ENCODE measurements at regions not wholly inside any gene's neighbourhood (a gene's known extent, or its start where the extent isn't known, plus 50 kb on each side); places are given as distances from the start of the nearest gene placed in this dataset.

- DNase-seq (ENCODE audit: low spot score) = no peak
- H3K36me3 Mint-ChIP-seq = no peaks in the 10 kb centered on the region
- no peak overlapping the region for H3K4me3 Mint-ChIP-seq
These were observed 230.8 kb upstream of the AGTR2 start for GRCh38 chrX:115939636-115940160.

GRCh38 chrX:115940348-115940747, 230.2 kb upstream of the AGTR2 start:
- peaks cover 0 to 3% of the 10 kb centered on the region in 2 donors for H3K27me3 Mint-ChIP-seq
- DNase-seq (ENCODE audit: low spot score) = no peak
- ATAC-seq = no peak
- no peaks in the 10 kb centered on the region for H3K36me3 Mint-ChIP-seq
- no peaks in the 10 kb centered on the region for H3K4me1 Mint-ChIP-seq (ENCODE audit: low read depth in 2 of 2)
- peak overlapping the region in 1 of 2 donors; percentile 9 for H3K27ac Mint-ChIP-seq
- peaks cover 5% of the 10 kb centered on the region for H3K9me3 Mint-ChIP-seq
- no peak overlapping the region for H3K4me3 Mint-ChIP-seq

More at GRCh38 chrX:115939636-115940160, 230.8 kb upstream of the AGTR2 start:
- ATAC-seq = no peak
- Mint-ChIP-seq H3K27me3 (peaks cover 0 to 3% of the 10 kb centered on the region in 2 donors), H3K4me1 (ENCODE audit: low read depth in 2 of 2) (no peaks in the 10 kb centered on the region), H3K27ac (no peak overlapping the region), H3K9me3 (peaks cover 5% of the 10 kb centered on the region)

GRCh38 chrX:115940888-115941332, 229.6 kb upstream of the AGTR2 start:
- Mint-ChIP-seq H3K4me3 (no peak overlapping the region), H3K27ac (peak overlapping the region in 1 of 2 donors; percentile 9), H3K9me3 (peaks cover 5% of the 10 kb centered on the region), H3K36me3 (no peaks in the 10 kb centered on the region), H3K27me3 (peaks cover 0 to 3% of the 10 kb centered on the region in 2 donors), H3K4me1 (ENCODE audit: low read depth in 2 of 2) (no peaks in the 10 kb centered on the region)
- DNase-seq (ENCODE audit: low spot score) = no peak
- ATAC-seq = no peak

GRCh38 chrX:115941388-115941787, 229.2 kb upstream of the AGTR2 start:
- no peaks in the 10 kb centered on the region for H3K4me1 Mint-ChIP-seq (ENCODE audit: low read depth in 2 of 2)
- no peaks in the 10 kb centered on the region for H3K36me3 Mint-ChIP-seq
- H3K27me3 Mint-ChIP-seq = peaks cover 0 to 3% of the 10 kb centered on the region in 2 donors
- no peak overlapping the region for H3K27ac Mint-ChIP-seq
- DNase-seq (ENCODE audit: low spot score) (no peak), ATAC-seq (no peak)
- H3K9me3 Mint-ChIP-seq = peaks cover 5% of the 10 kb centered on the region
- no peak overlapping the region for H3K4me3 Mint-ChIP-seq

GRCh38 chrX:115946059-115946458, 224.5 kb upstream of the AGTR2 start:
- H3K27ac Mint-ChIP-seq = no peak overlapping the region
- no peak overlapping the region for H3K4me3 Mint-ChIP-seq
- ATAC-seq = no peak
- DNase-seq (ENCODE audit: low spot score) = no peak
- peaks cover 0 to 3% of the 10 kb centered on the region in 2 donors for H3K27me3 Mint-ChIP-seq
- no peaks in the 10 kb centered on the region for H3K4me1 Mint-ChIP-seq (ENCODE audit: low read depth in 2 of 2)
- no peaks in the 10 kb centered on the region for H3K36me3 Mint-ChIP-seq
- peaks cover 10% of the 10 kb centered on the region for H3K9me3 Mint-ChIP-seq

DNA sequence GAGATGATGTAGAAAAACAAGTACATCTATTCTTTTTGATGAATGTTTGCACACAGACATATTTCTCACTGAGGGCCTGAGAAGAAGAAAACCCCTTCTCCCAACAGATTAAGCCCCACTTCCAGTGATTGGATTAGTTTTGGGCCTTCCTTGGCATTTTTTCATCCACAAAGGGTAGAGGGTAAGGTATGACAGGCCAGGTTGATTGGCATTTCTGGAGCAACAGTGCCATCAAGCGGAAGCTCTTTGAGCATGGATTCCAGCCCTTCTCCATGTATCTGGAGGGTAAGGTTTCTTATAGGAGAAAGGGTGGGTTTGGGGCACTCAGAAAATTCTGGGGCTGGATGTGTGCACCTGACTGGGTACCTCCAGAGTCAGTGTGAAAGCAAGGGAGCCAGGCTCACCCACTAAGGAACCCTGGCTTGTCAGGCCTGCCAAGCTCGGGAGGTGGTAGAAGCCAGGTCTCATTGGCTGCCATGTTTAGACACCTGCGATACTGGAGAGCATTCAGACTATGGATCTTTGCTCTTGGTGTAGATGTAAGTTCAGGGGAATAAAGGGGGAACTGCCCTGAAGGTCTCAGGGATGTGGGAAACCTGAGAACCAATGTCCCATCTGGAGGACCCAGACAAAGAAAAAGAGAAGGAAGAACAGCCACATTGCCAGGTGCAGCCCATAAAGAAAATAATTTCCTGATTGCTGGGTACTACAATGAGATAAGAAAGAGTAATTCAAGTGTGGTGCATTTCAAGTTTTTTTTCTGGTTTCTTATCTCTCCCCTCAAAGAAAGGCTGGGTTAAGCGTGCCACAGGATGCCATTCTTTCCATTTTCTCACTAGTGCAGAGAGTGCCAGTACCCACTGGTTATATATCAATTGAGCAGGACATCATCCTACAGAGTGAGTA, 222.3 kb upstream of the AGTR2 start:
- Mint-ChIP-seq H3K27ac (no peak overlapping the region), H3K27me3 (peaks cover 0 to 3% of the 10 kb centered on the region in 2 donors), H3K9me3 (peaks cover 8% of the 10 kb centered on the region), H3K4me1 (ENCODE audit: low read depth in 2 of 2) (no peaks in the 10 kb centered on the region), H3K36me3 (no peaks in the 10 kb centered on the region), H3K4me3 (no peak overlapping the region)
- DNase-seq (ENCODE audit: low spot score) (no peak), ATAC-seq (no peak)

DNA sequence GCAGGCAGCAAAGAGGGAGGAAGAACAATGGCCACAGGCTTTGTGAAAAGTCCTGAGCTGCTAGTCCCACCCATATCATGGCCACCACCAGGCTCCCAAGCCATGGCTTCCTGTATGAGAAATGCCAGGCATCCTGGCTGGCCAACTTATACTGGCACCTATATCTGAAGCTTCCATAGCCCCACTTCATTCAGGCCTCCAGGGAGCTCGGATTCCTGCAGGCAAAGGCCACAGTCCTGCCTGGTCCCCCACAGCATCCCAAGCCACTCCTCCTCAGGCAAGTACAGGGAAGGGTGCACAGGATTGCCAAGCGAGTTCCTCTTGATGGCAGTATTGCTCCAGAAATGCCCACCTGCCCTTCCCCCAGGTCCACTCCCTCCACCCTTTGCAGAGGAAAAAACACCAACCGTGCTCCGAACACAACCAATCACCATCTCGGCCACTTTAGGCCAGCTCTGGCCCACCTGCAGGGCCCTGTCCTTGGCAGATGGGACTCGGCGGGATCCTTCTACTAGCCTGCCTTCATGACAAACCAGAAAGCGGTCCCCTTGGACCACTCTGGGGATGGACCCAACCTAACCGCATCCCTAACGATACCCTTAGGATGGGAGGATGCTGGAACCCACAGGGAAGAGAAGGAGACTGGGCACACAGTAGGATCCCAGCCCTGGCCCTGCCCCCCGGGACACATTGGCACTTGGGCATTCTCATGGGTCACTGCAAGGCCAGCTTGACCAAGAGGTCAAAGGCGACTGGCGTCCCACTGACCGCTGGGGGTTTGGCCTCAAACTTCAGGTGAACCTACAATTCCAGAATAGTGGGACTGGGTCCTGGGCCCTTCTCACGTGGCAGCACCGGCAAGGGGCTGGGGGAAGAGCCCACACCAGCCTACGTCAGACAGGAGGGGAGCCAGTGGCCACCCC, 220.4 kb upstream of the AGTR2 start:
- H3K36me3 Mint-ChIP-seq = no peaks in the 10 kb centered on the region
- no peaks in the 10 kb centered on the region for H3K4me1 Mint-ChIP-seq (ENCODE audit: low read depth in 2 of 2)
- DNase-seq (ENCODE audit: low spot score) (no peak), ATAC-seq (no peak)
- peaks cover 8% of the 10 kb centered on the region for H3K9me3 Mint-ChIP-seq
- no peak overlapping the region for H3K27ac Mint-ChIP-seq
- peaks cover 0 to 3% of the 10 kb centered on the region in 2 donors for H3K27me3 Mint-ChIP-seq
- H3K4me3 Mint-ChIP-seq = no peak overlapping the region

DNA sequence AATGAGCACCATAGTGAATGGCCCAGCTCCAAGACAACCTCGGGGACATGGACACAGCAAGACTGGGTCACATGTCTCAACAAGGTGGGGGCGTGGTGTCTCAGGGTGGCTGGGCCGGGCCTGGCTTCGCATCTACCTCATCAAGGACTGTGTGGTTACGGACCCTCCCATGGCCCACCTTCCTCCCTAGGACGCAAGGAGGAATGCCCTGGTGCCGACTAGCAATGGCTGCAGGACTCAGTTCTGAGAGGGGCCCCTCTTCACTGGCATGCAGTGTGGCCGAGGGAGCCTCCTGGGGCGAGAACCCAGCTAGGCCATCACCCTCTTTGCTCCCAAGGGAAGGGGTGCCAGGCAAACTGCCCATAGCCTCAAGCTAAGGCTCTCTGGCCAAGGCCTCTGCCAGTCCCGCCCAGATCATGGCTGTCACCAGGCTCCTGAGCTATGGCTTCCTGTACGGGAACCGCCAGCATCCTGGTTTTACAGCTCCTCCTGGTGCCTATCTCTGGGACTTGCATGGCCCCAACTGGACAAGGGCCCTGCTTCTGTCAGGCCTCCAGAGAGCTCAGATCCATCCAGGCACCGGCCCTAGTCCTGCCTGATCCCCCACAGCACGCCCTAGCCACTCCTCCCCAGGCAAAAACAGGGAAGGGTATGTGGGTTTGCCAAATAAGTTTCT, 218.0 kb upstream of the AGTR2 start:
- Mint-ChIP-seq H3K36me3 (no peaks in the 10 kb centered on the region), H3K27ac (no peak overlapping the region), H3K4me3 (no peak overlapping the region), H3K9me3 (peaks cover 4% of the 10 kb centered on the region), H3K27me3 (no peaks in the 10 kb centered on the region), H3K4me1 (ENCODE audit: low read depth in 2 of 2) (no peaks in the 10 kb centered on the region)
- peak in 1 of 2 donors; percentile 40 for ATAC-seq
- DNase-seq (ENCODE audit: low spot score) = no peak

DNA sequence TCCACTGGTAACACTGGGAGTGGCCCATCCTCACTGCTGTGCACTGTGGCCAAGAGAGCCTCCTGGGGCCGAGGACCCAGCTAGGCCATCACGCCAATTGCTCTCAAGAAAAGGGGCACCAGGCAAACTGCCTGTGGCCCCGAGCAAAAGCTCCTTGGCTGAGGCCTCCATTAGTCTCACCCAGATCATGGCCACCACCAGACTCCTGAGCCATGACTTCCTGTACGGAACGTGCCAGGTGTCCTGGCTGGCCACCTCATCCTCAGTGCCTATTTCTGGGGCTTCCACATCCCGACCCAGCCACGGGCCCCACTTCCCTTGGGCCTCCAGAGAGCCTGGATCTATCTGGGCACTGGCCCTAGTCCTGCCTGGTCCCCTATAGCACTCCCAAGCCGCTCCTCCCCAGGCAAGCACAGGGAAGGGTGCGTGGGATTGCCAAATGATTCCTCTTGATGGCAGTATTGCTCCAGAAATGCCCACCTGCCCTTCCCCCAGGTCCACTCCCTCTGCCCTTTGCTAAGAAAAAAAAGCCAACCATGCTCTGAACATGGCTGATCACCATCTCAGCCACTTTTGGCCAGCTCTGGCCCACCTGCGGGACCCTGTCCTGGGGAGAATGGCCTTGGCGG, 212.6 kb upstream of the AGTR2 start:
- ATAC-seq = no peak
- no peak overlapping the region for H3K4me3 Mint-ChIP-seq
- H3K9me3 Mint-ChIP-seq = no peaks in the 10 kb centered on the region
- no peaks in the 10 kb centered on the region for H3K36me3 Mint-ChIP-seq
- peaks cover 0 to 15% of the 10 kb centered on the region in 2 donors for H3K27me3 Mint-ChIP-seq
- no peaks in the 10 kb centered on the region for H3K4me1 Mint-ChIP-seq (ENCODE audit: low read depth in 2 of 2)
- H3K27ac Mint-ChIP-seq = no peak overlapping the region
- no peak for DNase-seq (ENCODE audit: low spot score)

- Mint-ChIP-seq H3K36me3 (no peaks in the 10 kb centered on the region), H3K4me3 (no peak overlapping the region), H3K27ac (no peak overlapping the region), H3K4me1 (ENCODE audit: low read depth in 2 of 2) (no peaks in the 10 kb centered on the region), H3K9me3 (no peaks in the 10 kb centered on the region), H3K27me3 (peaks cover 0 to 15% of the 10 kb centered on the region in 2 donors)
- no peak for DNase-seq (ENCODE audit: low spot score)
- no peak for ATAC-seq
These were observed 211.7 kb upstream of the AGTR2 start for GRCh38 chrX:115958687-115959359.

GRCh38 chrX:115960440-115961084, 210.0 kb upstream of the AGTR2 start:
- no peaks in the 10 kb centered on the region for H3K4me1 Mint-ChIP-seq (ENCODE audit: low read depth in 2 of 2)
- no peaks in the 10 kb centered on the region for H3K36me3 Mint-ChIP-seq
- ATAC-seq (no peak), DNase-seq (ENCODE audit: low spot score) (no peak)
- no peak overlapping the region for H3K27ac Mint-ChIP-seq
- no peak overlapping the region for H3K4me3 Mint-ChIP-seq
- no peaks in the 10 kb centered on the region for H3K9me3 Mint-ChIP-seq
- peaks cover 0 to 17% of the 10 kb centered on the region in 2 donors for H3K27me3 Mint-ChIP-seq

- no peak overlapping the region for H3K4me3 Mint-ChIP-seq
- no peak for DNase-seq (ENCODE audit: low spot score)
- H3K4me1 Mint-ChIP-seq (ENCODE audit: low read depth in 2 of 2) = no peaks in the 10 kb centered on the region
- peaks cover 0 to 15% of the 10 kb centered on the region in 2 donors for H3K27me3 Mint-ChIP-seq
- H3K36me3 Mint-ChIP-seq = no peaks in the 10 kb centered on the region
- ATAC-seq = no peak
- no peak overlapping the region for H3K27ac Mint-ChIP-seq
- peaks cover 3% of the 10 kb centered on the region for H3K9me3 Mint-ChIP-seq
These were observed 203.6 kb upstream of the AGTR2 start for GRCh38 chrX:115966920-115967319.

All from natural killer cell treated with Interleukin-12 subunit alpha and Interleukin-12 subunit beta and Interleukin-15 and Interleukin-18, amount 100 ng/mL, for 72 hours (primary cell).